WTC11 (cell line): ENCODE measurements at regions not wholly inside any gene's neighbourhood (a gene's known extent, or its start where the extent isn't known, plus 50 kb on each side); places are given as distances from the start of the nearest gene placed in this dataset.

Source experiments
- ATF2 ChIP-seq: sonication (generic); formaldehyde crosslinking; IDR thresholded peaks from 2 replicates; pipeline ENCODE4 v1.8.1; 2022; ENCODE audit warnings: low read depth, missing genetic modification reagents, borderline replicate concordance
- ATF3 ChIP-seq: sonication (generic); formaldehyde crosslinking; conservative IDR thresholded peaks from 2 replicates; pipeline ENCODE4 v1.8.1; 2022; ENCODE audit warnings: mild to moderate bottlenecking, missing genetic modification reagents
- CTCF ChIP-seq: fragments of 200-600 bp; IDR thresholded peaks from 2 replicates; pipeline ENCODE4 v1.8.0; 2022; ENCODE audit warnings: antibody characterized with exemption
- ELF4 ChIP-seq: sonication (generic); formaldehyde crosslinking; IDR thresholded peaks from 2 replicates; pipeline ENCODE4 v1.8.1; 2022; ENCODE audit warnings: low read depth, mild to moderate bottlenecking, moderate library complexity, missing genetic modification reagents
- IRF1 ChIP-seq: sonication (generic); formaldehyde crosslinking; IDR thresholded peaks from 2 replicates; pipeline ENCODE4 v1.8.0; 2023; ENCODE audit warnings: missing genetic modification reagents
- KAT7 ChIP-seq: sonication (generic); formaldehyde crosslinking; IDR thresholded peaks from 2 replicates; pipeline ENCODE4 v1.8.1; 2023; ENCODE audit warnings: missing genetic modification reagents, mild to moderate bottlenecking, borderline replicate concordance
- MAX ChIP-seq: sonication (generic); formaldehyde crosslinking; IDR thresholded peaks from 2 replicates; pipeline ENCODE4 v1.8.0; 2022; ENCODE audit warnings: mild to moderate bottlenecking, missing genetic modification reagents
- MYBL2 ChIP-seq: sonication (generic); formaldehyde crosslinking; IDR thresholded peaks from 2 replicates; pipeline ENCODE4 v1.8.1; 2023; ENCODE audit warnings: mild to moderate bottlenecking, moderate library complexity, missing genetic modification reagents
- SMAD3 ChIP-seq: sonication (generic); formaldehyde crosslinking; IDR thresholded peaks from 2 replicates; pipeline ENCODE4 v1.8.0; 2022; ENCODE audit warnings: missing genetic modification reagents, mild to moderate bottlenecking, borderline replicate concordance
- ZMAT4 ChIP-seq: fragments of 250-450 bp; sonication (Bioruptor Pico); IDR thresholded peaks from 2 replicates; pipeline ENCODE4 v1.9.0; 2021; ENCODE audit warnings: mild to moderate bottlenecking
- ZNF425 ChIP-seq: fragments of 250-450 bp; sonication (Bioruptor Pico); conservative IDR thresholded peaks from 2 replicates; pipeline ENCODE4 v1.9.0; 2021; ENCODE audit warnings: mild to moderate bottlenecking

- TF ChIP-seq CTCF (no peak), MYBL2 (CRISPR knock-in tag) (no peak), ATF3 (CRISPR knock-in tag) (no peak), ZMAT4 (no peak), ATF2 (CRISPR knock-in tag) (no peak), KAT7 (no peak), ZNF425 (CRISPR knock-in tag) (no peak), ELF4 (CRISPR knock-in tag) (no peak), IRF1 (CRISPR knock-in tag) (no peak), MAX (CRISPR knock-in tag) (no peak), SMAD3 (CRISPR knock-in tag) (no peak)
Measured at GRCh38 chr5:124199893-124200292, 546.5 kb downstream of the ZNF608 start.
